NCI-H748 (cell line): ENCODE measurements at regions not wholly inside any gene's neighbourhood (a gene's known extent, or its start where the extent isn't known, plus 50 kb on each side); places are given as distances from the start of the nearest gene placed in this dataset.

Experiments
- DNase-seq: peaks from one replicate; lab custom pipeline; 2025; ENCODE audit not compliant: unreplicated experiment; lab: John Stamatoyannopoulos, UW

DNA sequence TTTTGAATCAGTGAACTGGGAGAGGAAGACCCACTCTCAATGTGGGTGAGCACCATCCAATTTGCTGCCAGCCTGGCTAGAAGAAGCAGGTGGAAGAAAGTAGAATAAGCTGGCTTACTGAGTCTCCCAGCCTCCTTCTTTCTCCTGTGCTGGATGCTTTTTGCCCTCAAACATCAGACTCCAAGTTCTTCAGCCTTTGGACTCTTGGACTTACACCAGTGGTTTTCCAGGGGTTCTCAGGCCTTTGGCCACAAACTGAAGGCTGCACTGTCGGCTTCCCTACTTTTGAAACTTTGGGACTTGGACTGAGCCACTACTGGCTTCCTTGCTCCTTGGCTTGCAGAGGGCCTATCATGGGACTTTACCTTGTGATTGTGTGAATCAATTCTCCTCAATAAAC lies 804.2 kb upstream of the SLITRK1 start:
- DNase-seq = no peak

- DNase-seq = no peak
Observed at GRCh38 chr13:84684804-84685203, 802.5 kb upstream of the SLITRK1 start.

DNA sequence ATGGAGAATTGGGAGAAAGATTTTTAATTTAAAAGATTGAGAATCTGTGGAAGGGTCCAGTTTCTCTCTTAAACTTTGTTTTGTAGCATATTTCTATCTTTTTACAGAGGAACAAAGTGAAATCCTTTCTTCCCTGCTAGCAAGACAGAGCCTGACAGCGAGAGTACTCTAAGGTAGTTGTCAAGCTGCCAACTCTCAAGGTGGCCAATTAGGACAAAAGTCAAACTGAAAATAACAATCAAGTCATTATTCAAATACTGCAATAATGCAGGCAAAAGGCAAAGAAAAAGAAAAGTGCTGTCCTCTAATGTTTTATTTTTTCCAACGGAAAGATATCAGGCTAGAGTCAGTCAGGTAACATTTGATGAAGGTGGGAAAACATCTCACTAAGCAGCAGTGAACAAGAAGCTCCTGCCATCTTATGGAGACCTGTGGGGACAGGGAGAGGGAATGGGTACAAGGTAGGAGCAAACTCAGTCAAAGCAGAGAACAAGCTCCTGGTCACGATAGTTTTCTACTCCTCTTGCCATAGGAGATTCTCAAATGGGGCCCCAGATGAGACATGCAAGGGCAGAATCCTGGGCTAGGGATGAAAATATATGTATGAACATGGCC lies 801.9 kb upstream of the SLITRK1 start:
- DNase-seq = peak; percentile 33

- DNase-seq = no peak
Observed at GRCh38 chr13:84683448-84683847, 801.2 kb upstream of the SLITRK1 start.

GRCh38 chr13:84677836-84678235 lies 795.6 kb upstream of the SLITRK1 start:
- DNase-seq = no peak

- DNase-seq = peak; percentile 45
Observed at GRCh38 chr13:84672616-84673015, 790.3 kb upstream of the SLITRK1 start.

DNA sequence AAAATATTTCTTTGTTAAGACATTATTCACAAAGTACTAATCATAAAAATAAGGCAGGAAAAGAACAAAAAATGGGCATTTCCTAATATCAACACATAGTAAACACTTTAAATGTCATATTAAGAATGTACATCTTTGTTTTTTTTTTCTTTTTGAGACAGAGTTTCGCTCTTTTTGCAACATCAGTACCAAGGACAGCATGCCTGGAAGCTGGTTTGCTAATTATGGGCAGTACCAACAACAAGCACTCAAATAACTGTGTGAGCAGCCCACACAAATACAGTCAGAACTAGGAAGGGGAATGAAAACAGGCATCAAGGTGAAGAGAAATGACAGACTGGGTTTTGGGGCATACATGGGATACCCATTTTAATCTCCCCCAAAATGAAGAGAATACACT lies 788.0 kb upstream of the SLITRK1 start:
- DNase-seq = no peak

GRCh38 chr13:84668637-84669036 lies 786.4 kb upstream of the SLITRK1 start:
- DNase-seq = peak; percentile 53

GRCh38 chr13:84662491-84662890 lies 780.2 kb upstream of the SLITRK1 start:
- no peak for DNase-seq

GRCh38 chr13:84661718-84662117 lies 779.4 kb upstream of the SLITRK1 start:
- DNase-seq = no peak

- DNase-seq = no peak
Observed at GRCh38 chr13:84659359-84659661, 777.0 kb upstream of the SLITRK1 start.

DNA sequence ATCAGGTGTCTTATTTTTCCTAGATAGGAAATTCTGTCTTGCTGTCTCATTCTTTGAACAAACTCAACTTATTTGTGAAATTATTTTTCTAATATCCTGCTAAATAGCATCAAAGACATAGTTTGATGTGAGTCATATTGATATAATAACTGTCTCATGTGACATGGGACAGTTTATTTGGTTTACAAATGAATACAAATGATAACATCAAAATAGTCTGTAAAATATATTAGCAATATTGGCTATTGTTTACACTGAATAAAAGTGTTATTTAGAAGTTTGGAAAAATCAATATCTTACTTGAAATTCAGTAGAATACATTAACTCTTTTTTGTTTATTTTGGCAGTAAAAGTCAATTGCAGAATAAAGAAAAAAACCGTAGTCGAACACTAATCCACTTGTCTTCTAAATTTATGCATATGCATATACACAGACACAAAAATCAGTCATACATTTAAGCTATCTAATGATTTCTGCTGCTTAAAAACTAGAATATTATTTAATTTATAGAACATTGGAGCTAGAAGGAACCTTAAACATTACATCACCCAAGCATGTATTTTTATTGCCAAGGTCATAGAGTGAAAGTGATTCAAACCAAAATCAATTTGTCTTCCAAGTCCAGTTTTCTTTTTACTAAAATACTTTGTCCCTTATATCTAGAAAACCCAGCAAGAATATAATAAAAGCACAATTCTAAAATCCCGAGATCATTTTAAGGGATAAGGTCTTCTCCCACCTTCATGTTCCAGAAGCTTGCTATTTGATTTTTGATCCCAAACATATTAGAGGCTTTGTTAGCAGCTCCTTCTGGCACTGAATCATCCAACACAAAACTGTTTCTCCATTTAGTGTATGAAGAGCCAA lies 776.5 kb upstream of the SLITRK1 start:
- DNase-seq = no peak

GRCh38 chr13:84655677-84656076 lies 773.4 kb upstream of the SLITRK1 start:
- DNase-seq = no peak

DNA sequence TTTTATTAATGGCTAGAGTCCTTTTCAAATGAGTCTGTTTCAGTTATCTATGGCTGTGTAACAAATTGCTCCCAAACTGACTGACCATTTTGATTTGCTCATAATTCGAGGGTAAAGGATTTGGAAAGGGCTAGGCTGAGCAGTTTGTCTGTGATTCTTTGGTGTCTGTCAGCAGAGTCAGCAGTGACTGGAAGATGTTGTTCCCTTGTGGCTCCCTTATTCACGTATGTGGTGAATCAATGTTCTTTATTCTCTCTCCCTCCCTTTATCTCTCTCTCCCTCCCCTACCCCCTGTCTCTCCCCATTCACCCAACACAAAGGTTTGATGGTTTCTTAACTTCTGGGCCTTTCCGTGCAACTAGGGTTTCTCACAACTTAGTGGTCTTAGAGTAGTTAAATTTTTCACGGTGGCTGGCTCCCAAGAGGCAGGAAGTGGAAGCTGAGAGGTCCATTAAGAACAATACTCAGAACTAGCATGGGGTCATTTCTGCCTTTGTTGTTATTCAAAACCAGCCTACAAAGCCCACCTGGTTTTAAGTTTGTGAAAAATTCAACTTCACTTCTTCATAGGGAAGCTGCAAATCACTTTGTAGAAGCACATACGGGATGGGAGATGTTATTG lies 772.5 kb upstream of the SLITRK1 start:
- DNase-seq = no peak

- DNase-seq = no peak
Observed at GRCh38 chr13:84653915-84654534, 771.8 kb upstream of the SLITRK1 start.

- DNase-seq = no peak
Observed at GRCh38 chr13:84651705-84652104, 769.4 kb upstream of the SLITRK1 start.

DNA sequence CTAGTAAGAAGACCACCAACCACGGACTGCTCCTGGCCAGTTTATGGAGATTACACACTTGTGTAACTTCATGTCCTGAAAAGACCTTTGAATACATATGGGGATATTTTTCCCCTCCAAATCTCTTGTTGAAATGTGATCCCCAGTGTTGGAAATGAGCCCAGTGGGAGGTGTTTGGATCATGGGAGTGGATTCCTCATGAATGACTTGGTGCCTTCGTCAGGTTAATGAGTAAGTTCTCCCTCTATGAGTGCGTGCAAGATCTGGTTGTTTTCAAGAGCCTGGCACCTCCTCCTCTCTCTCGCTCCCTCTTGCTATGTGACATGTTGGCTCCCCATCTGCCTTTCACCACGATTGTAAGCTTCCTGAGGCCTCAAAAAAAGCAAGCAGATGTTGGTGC lies 769.0 kb upstream of the SLITRK1 start:
- DNase-seq = peak; percentile 8

DNA sequence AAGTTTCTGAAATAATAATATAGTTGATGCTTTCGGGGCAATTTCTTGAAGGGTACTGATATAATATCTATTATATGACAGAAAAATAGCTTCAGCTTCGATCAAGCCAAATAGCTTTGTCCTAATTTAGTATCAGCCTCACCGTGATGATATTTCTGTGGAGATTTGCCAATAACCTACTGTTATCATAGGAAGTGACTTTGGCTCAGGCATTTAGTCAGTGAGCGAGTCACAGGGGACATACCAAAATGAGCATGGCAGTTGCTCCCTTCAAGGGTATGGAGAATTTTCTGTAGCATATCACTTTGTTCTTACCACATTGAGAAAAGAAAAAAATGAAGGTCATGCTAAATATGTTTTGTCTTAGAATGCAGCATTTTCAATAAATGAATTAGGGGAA lies 767.6 kb upstream of the SLITRK1 start:
- no peak for DNase-seq

GRCh38 chr13:84648069-84648640 lies 765.9 kb upstream of the SLITRK1 start:
- no peak for DNase-seq

- DNase-seq = peak; percentile 5
Observed at GRCh38 chr13:84646957-84647356, 764.7 kb upstream of the SLITRK1 start.

DNA sequence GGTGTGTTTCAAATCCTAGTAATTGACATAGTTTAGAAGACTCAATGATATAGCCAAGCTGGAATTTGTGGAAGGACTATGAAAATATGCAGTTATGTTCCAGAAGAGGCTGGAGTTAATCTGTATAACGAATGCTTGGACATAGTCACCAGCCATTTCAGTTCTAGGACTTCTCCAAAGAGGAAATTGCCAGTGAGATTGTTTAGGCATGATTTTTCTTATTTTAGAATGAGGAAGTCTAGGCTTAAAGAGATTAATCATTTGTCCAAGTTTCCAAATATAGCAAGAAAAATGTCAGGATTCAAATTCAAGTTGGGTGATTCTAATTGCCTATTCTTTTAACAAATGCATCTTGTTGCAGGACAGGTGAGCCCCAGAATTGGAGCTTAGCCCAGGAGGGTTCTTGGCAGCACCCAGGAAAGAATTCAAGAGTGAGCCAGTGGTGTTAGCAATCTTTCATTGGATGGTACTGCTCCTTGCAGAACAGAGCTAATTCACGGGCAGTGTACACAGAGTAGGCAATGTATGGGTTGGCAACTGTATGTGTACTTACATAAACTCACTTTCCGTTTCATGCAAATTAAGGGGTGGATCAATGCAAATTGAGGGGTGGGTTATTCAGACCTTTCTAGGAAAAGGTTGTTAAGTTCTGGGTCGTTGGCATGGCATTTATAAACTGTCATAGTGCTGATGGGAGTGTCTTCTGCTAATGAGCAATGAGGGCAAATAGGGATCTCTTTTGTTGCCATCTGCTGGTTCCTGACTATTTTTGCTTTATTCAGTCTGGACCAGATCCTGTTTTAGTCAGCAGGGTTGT lies 763.1 kb upstream of the SLITRK1 start:
- DNase-seq = peak; percentile 73
